GM12874 (cell line): ENCODE measurements at regions not wholly inside any gene's neighbourhood (a gene's known extent, or its start where the extent isn't known, plus 50 kb on each side); places are given as distances from the start of the nearest gene placed in this dataset.

ENCODE experiments used
- TF ChIP-seq, protein P1 (sequence below): IDR thresholded peaks from 2 replicates; pipeline ENCODE4 v1.5.1; 2011; ENCODE audit warnings: low read depth, mild to moderate bottlenecking, control low read depth, low read length, moderate library complexity; ENCODE audit not compliant: insufficient read depth

DNA sequence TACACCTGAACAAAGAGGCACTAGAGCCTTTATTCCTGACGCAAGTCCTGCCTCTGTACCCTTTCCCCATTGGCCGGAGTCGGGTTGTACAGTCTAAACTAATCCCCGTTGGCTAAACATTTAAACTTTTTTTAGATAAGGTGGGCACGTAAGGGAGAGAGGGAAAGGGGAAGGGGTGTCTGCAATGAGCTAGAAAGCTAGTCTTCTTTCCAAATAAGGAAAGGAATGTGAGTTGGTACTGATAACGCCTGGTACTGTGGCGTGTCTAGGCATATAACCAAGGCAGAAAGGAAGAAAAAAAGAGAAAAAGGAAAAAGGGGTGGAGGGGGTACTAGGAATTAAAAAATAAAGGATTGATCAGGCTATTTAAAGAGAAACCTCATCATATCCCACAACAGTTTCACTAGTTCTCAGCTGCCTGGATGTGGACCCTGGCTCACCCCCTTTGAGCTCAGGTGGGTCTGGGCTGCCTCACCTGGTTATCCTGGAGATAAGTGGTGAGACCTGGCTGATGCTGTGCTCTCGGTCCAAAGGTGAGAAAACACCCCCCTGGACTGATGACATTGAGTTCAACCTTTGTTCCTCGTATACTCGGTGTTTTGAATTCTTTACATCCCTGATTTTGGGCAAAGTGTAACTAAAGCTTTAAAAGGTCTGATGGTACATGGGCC lies 90.9 kb upstream of the EEF2KMT start:
- TF ChIP-seq, protein P1, sequence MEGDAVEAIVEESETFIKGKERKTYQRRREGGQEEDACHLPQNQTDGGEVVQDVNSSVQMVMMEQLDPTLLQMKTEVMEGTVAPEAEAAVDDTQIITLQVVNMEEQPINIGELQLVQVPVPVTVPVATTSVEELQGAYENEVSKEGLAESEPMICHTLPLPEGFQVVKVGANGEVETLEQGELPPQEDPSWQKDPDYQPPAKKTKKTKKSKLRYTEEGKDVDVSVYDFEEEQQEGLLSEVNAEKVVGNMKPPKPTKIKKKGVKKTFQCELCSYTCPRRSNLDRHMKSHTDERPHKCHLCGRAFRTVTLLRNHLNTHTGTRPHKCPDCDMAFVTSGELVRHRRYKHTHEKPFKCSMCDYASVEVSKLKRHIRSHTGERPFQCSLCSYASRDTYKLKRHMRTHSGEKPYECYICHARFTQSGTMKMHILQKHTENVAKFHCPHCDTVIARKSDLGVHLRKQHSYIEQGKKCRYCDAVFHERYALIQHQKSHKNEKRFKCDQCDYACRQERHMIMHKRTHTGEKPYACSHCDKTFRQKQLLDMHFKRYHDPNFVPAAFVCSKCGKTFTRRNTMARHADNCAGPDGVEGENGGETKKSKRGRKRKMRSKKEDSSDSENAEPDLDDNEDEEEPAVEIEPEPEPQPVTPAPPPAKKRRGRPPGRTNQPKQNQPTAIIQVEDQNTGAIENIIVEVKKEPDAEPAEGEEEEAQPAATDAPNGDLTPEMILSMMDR = no peak

DNA sequence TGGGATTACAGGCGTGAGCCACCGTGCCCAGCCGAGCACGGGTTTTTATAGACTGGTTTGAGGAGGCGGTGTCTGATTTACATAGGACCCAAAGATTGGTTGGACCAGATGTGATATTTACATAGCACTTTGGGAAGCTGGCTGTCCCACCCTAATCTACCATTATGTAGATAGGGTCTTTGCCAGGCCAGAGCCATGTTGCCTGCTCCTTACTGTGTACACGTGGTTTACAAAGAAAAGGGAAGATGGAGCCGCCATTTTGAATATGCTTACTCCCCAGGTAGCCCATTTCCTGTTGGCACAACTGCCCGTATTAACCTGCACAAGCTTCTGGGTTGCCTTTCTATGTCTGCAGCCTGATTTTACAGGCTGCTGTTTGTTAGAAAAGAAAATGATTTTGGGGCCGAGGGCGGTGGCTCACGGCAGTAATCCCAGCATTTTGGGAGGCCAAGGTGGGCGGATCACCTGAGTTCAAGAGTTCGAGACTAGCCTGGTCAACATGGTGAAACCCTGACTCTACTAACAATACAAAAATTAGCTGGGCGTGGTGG lies 89.9 kb upstream of the EEF2KMT start:
- TF ChIP-seq, protein P1 = no peak

DNA sequence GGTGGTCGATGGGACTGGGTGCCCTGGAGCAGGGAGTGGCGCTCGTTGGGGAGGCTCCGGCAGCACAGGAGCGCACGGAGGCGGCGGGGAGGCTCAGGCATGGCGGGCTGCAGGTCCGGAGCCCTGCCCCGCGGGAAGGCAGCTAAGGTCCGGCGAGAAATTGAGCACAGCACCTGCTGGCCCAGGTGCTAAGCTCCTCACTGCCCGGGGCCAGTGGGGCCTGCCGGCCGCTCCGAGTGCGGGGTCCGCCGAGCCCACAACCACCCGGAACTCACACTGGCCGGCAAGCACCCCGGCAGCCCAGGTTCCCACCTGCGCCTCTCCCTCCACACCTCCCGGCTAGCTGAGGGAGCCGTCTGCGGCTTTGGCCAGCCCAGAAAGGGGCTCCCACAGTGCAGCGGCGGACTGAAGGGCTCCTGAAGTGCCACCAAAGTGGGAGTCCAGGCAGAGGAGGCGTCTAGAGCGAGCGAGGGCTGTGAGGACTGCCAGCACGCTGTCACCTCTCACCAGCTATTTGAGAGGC lies 88.8 kb upstream of the EEF2KMT start:
- TF ChIP-seq, protein P1 = no peak

DNA sequence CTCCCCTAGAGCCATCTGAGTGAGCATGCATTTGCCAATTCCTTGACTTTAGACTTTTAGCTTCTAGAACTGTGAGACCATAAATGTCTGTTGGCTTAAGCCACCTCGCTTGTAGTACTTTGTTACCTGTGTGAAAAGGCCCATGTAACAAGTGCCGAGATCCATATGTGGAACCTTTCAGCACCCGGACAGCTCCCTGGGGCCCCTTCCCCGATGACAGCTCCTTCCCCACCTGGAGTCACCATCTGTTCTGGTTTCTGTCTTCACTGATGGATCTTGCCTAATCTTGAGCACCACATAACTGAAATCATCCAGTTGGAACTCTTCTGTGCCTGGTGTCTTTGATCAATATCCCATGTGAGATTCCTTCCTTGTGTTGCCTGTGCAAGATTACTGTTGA lies 78.9 kb upstream of the EEF2KMT start:
- TF ChIP-seq, protein P1 = no peak

DNA sequence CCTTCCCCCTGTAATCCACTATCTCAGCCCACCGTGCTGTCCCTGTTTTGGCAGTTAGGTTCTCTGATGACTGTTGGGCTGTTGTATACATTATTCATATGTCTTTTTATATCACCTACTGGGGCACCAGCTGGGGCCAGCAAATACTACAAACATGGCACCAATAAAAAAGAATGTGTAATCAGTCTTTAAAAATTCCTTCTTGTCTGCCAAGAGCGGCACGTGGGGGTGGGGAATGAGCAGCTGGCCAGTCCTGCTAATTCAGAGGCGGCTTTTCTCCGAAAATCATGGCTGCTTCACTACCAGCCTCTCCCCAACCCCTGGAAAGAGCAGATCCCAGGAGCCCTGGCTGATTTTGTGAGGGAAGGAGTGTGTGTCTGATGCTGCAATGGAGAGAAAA lies 77.7 kb upstream of the EEF2KMT start:
- TF ChIP-seq, protein P1 = no peak

DNA sequence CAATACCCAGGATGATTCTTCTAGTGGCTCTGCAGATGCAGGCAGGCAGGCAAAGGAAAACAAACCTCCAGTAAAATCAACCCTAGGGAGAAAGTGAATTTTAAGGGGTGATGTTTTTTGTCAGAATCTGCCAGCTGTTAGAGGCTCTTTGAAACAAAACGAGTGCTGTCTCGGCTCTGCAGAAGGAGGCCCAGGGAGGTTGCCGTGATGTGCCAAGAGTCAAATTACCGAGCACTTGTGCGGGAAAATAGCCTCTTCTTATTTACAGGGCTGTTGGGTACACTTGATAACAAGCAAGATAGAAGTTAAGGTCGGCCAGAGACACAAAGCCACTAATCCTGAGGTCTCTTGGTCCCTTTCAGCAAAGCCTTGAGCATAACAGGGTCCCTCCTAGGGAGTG lies 68.9 kb upstream of the EEF2KMT start:
- TF ChIP-seq, protein P1 = no peak

DNA sequence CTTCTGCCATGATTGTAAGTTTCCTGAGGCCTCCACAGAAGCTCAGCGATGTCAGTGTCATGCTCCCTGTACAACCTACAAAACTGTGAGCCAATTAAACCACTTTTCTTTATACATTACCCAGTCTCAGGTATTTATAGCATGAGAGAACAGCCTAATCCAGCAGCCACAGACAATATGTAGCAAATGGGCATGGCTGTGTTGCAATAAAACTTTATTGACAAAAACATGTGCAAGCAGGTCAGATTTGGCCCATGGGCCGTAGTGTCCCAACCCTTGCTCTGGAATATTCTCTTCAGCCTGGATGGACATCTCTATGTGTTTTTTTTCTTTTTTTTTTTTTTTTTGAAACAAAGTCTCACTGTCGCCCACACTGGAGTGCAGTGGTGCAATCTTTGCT lies 60.9 kb upstream of the EEF2KMT start:
- TF ChIP-seq, protein P1 = no peak
